GM18502 (cell line): ENCODE measurements at regions not wholly inside any gene's neighbourhood (a gene's known extent, or its start where the extent isn't known, plus 50 kb on each side); places are given as distances from the start of the nearest gene placed in this dataset.
"Not testable (repeated sequence)": the region's sequence is repeated elsewhere in the genome, so short reads cannot be mapped to it uniquely, and the experiment has no call there.

Source experiments
- ATAC-seq: cut with Tn5 transposase; IDR thresholded peaks from one replicate; pipeline ENCODE4 v1.9.1; 2021; ENCODE audit warnings: mild to moderate bottlenecking; ENCODE audit not compliant: unreplicated experiment, poor library complexity

DNA sequence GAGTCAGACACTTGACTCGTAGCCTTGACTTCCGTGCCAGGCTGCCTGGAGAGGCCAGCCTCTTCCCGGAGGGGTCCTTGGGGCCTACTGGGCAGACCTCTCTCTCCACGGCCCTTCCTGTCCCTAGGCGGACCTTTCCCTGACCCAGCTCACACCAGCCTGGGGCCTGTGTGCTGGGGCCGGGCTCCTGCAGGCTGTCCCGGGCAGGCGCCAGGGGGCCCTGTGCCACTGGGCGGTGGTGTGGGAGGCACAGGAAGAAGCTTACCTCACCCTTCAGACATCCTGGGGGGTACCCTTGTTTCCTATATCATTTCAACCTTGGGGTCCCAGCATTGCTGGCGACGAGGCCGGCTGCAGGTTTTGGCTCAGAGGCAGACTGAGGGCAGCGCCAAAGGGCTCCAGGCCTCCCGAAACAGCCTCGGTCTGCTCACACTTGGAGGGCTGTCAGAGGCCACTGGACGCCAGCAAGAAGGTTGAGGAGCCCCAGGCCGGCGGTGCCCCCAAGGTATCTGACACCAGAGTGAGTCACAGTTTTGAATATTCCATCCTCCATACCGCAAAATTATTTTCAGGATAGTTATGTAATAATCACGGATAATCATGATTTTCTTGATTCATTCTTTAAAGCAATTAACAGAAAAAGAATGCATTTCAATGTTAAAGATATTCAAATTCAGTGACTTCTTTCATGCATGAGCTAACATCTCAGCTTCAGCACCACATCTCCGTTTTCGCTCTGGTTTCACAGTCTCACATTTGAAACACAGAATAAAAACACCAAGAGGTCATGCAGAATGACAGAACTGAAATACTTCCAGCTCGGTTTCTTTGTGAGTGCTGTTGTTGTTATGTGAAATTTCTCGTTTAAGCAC is 3967.6 kb upstream of the TPTE start:
- ATAC-seq: not testable (repeated sequence)

DNA sequence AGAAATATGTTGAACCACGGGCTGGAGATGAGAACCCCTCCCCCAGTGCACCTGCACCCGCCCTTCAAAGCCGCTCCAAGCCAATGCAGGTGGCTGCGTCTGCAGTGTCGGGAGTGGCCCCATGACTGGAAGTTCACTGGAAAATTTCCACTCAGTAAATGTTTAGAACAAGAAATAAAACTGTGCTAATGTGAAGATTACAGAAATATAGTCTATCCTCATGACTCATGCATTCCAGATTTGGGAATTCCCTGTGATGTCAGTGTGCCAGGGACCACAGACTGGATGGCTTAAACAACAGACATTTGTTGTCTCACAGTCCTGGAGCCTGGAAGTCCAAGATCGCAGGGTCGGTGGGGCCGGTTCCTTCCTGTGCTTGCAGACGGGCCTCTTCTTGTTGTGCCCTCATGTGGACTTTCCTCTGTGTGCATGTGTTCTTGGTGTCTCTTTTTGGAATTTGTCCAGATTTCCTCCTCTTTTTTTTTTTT is 3967.0 kb upstream of the TPTE start:
- ATAC-seq: not testable (repeated sequence)

DNA sequence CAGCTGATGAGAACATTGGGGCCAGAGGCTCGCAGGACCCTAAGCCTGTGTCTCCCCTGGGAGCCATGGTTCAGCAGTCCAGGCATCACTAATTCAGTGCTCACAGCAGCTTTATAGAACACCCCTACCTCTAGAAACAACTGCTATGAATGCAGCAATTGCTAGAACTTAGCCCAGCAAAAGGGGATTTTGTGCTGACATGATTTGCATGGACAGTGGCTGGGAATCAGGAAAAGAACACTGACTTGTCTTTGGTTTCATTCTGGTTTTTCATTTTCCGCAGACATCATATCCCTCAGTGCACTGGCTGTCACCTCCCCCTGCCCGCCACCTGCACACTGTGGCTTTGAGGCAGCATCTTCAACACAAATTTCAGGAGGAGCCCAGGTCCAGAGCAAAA is 3964.9 kb upstream of the TPTE start:
- not testable (repeated sequence) for ATAC-seq

DNA sequence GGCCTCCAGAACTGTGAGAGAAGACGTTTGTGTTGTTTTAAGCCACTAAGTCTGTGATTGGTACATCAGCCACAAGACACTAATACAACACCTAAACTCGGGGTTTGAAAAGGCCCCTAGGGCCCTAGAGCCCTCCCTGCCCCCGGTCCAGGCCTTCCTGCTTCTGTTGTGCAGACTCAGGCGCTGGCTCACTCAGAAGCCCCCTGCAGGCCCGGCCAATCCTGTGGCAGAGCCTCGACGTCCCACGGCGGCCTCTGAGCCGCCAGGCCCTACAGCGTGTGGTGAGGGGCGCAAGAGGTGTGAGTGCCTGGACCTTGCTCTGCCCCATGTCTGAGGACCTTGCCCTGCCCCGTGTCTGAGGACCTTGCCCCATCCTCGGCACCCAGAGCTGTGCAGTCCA is 3964.0 kb upstream of the TPTE start:
- not testable (repeated sequence) for ATAC-seq

DNA sequence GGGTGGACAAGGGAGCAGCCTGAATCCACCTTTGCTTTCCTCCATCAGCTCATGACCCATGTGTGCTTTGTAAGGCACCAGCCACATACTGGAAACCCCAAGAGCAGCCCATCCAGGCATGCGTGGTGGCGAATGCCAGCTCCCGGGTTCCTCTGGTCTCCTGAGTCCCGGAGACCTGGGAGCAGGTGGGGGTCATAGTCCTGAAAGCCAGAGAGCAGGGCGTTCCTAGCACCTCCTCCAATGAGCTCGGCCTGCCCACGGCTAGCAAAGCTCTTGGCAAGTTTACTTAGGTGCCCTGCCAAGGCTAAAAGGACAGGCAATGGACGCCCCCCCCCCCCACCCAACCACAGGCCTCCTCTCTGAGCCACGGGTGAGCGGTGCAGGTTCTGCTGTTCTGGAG is 3960.2 kb upstream of the TPTE start:
- ATAC-seq: not testable (repeated sequence)

DNA sequence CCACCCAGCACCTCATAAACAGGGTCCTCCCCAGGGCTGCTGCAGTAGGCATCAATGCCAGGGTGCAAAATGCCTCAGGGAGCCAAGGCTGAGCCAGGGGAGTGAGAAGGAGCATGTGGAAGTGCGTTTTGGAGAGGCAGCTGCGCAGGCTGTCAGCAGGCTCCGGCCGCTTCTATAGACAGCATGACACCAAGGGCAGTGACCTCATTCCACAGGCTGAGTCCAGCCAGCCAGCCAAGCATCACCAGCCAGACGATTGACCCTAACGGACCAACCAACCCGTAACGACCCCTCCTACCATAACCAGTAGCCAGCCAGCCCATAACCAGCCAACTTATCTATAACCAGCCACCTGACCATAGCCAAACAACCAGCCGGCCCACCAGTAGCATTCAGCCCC is 3959.8 kb upstream of the TPTE start:
- not testable (repeated sequence) for ATAC-seq

DNA sequence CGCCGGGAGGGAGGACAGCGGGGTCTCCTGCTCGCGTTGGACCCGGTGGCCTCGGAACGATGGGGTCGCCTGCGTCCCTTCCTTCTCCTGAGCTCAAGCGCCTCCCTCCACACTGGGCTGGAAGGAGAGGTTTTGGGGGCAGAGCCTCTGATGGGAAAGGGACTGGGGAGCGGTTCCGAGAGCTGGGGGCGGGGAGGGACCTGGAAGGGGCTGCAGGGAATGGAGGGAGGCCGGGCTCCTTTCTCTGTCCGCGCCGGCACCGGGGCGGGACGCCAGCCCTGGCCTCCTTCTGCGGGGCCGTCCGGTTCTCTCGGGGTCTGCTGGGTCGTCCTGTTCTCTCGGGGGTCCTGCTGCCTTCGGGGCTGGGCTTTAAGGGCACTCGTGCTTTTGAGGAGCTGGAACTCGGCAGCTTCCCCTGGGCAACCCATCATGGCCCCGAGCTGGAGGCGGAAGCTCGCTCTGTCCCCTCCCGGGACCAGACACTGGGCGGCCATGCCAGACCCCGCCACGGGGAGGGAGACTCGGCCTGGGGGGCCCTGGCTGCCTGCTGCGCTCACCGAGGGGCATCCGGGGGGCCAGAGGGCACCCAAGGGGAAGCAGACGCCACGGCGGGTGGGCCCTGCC is 3956.7 kb upstream of the TPTE start:
- ATAC-seq: not testable (repeated sequence)

DNA sequence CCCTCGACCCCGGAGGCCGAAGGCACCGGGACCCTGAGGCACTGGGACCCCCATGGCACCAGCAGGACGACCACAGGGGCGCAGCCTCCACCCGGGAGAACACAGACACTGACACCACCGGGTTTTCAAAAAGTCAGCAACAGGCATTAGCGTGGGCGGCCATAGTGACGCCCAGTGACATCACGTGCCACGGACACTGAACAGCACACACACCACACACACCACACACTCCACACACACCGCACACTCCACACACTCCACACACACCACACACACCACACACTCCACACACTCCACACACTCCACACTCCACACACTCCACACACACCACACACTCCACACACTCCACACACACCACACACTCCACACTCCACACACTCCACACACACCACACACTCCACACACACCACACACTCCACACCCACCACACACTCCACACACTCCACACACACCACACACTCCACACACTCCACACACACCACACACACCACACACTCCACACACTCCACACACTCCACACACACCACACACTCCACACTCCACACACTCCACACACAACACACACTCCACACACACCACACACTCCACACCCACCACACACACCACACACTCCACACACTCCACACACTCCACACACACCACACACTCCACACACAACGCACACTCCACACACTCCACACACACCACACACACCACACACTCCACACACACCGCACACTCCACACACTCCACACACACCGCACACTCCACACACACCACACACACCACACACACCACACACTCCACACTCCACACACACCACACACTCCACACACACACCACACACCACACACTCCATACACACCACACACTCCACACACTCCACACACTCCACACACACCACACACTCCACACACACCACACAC is 3955.9 kb upstream of the TPTE start:
- not testable (repeated sequence) for ATAC-seq

DNA sequence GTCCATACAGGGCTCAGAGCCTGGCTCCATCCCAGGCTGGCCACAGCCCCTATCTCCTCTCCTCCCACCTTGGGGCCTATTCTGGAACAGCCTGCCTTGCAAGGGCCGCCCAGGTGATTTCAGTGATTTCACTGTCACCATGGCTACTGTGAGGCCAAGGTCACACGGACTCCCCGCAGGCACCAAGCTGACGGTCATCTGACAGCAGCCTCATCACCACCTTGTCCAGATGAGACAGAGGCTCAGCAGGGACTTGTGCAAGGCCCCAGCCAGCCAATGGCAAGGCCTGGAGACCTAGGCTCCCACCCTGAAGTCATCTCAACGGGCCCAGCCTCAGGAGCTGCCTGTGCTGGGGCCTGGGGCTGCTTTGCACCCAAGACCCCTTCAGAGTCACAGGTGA is 3953.8 kb upstream of the TPTE start:
- not testable (repeated sequence) for ATAC-seq

DNA sequence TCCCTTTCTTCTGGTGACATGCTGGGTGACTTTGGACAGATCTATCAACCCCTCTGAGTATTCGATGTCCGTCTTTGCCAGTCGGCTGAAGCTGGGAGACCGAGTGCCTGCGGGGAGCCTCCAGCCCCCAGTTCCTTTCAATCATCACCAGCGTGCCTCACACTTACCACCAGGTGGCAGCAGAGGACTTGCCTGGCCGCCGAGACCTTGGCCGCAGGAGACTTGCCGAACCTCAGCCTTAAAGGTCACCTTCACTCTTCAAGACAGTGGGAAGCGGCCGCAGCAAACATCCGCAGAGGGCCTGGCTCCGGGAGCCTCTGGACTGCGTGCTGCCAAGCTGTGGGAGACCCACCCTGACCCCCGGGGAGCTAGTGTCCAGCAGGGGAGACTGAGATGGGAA is 3952.2 kb upstream of the TPTE start:
- ATAC-seq: not testable (repeated sequence)

DNA sequence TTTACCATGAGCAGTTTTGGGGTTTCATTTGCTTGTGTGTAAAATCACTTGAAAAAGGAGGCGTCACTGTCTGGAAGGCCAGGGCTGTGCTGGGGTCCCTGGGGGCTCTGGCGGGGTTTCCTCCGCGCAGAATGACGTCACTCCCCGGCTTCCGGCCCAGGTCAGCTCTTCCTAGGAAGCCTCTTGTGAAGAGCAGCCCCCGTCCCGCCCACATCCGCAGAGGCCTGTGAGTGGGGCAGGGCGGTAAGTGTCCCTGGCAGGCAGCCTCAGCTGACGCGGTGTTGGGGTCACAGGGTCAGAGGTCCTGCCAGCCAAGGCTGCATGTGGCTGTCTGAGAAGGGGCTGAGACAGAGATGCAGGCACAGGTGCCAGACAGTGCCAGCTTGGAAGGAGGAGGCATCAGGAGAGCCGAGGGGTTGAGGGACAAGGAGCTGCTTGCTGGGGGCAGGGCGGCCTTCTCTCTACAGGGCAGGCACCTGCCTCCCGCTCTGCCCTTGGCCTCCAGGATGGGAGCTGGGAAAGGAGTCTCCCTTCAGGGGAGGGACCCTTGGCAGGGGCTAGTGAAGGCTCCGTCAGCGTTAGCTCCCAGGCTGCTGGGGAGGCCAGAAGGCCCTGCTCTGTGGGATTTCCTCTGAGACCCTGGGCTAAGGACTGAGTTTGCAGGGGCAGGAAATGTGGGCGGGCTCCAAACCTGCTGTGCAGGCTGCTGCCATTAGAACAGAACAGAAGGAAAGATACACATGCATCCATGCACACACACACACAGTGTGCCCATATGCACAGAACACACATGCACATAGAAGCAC is 3951.6 kb upstream of the TPTE start:
- ATAC-seq: not testable (repeated sequence)

DNA sequence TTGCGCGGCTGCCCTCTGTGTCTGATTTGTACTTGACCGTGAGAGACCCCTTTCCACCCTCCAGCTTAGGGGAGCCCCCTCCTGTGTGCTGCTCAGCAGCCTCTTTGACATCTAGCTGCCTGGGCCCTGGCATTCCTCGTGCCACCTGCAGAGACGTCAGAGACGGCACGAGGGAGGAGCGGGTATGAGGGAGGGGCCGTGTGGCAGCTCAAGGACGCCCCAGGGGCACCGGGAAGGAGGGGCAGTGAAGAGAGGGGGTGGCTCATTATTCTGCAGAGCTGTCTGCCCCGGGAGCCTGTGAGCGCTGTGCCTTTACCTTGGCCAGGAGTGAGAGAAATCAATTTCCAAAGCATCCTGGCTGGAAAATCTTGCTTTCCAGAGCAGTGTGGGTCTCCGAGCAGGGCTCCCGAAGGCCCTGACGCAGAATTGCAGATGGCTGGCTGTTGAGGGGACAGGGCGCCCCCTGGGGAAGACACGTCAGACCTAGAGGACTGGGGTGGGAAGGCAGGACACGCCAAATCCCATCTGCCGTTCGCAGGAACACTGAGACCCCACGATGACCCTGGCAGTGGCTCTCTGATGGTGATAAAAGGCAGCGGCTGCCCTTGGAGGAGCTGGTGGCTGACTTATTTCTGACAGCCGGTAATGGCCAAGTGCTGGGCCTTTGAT is 3950.5 kb upstream of the TPTE start:
- not testable (repeated sequence) for ATAC-seq

DNA sequence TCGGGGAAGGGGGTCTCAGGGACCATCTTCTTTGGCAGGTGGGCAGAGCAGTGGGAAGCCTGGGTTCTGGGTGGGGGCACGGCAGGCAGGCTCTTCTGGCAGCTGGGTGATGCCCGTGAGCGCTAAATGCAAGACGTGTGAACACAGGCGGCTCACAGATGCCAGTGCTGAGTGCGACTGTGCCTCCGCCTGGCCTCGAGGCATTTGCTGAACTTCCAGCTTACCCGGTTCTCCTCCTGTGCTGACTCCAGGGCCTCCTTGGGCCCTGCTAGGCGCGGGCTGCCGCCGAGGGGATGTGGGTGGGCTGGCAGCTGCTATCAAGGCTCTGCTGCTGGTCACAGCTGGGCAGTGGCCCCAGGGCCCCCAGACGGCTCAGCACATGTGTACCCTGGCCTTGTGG is 3947.8 kb upstream of the TPTE start:
- not testable (repeated sequence) for ATAC-seq

DNA sequence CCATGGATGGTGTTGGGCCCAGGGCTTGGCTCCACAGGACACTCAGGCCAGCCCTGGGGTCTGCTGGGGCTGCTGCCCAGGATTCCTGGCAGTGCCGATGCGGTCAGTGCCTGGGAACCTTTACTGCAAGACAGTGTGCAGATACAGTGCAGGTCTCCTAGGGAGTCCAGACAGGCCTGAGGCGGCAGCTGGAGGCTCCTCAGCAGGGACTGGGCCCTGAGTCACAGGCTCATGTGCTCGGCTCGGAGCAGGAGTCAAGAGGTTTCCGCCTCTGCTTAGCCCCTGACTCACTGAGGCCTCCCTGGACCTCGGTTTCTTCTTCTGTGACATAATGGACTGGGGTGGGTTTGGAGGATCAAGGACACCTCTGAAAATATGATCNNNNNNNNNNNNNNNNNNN is 3941.6 kb upstream of the TPTE start:
- ATAC-seq: not testable (repeated sequence)
